Mucosa of descending colon (tissue), 3 donors: ENCODE measurements at regions not wholly inside any gene's neighbourhood (a gene's known extent, or its start where the extent isn't known, plus 50 kb on each side); places are given as distances from the start of the nearest gene placed in this dataset.

Experiments
- ATAC-seq: fragments of 200-7000 bp; cut with Tn5 transposase; one replicate; pipeline ENCODE4 v1.9.1; 2020; ENCODE audit warnings: mild to moderate bottlenecking, moderate library complexity
- DNase-seq, 3 donors: peaks; one replicate each; pipeline ENCODE4 v3.0.0-alpha.2; 2020
- H3K36me3 ChIP-seq: fragments of 200-600 bp; one replicate; pipeline ENCODE4 v1.8.0; 2021; ENCODE audit warnings: low read depth, mild to moderate bottlenecking
- H3K4me1 ChIP-seq: fragments of 200-600 bp; one replicate; pipeline ENCODE4 v1.8.0; 2021; ENCODE audit warnings: low read depth, mild to moderate bottlenecking
- H3K4me3 ChIP-seq: fragments of 200-600 bp; one replicate; pipeline ENCODE4 v1.8.0; 2021; ENCODE audit warnings: mild to moderate bottlenecking
- H3K9me3 ChIP-seq: fragments of 200-600 bp; one replicate; pipeline ENCODE4 v1.8.0; 2021; ENCODE audit warnings: mild to moderate bottlenecking
- CTCF ChIP-seq: fragments of 200-600 bp; IDR thresholded peaks from one replicate; pipeline ENCODE4 v1.8.0; 2022; ENCODE audit warnings: antibody characterized with exemption, mild to moderate bottlenecking
- intact Hi-C, 2 donors: fragments of 100-400 bp; cut with DNase I in 1 of 2; cut with micrococcal nuclease in 1 of 2; formaldehyde crosslinking; loops; one replicate each; pipeline versions ENCODE4 v1.11.0 to v1.11.1; 2022; cut with DNase I, micrococcal nuclease
- donor health status: DM: no; HTN: no; CAD: no; lungs with moderate emphysema.
- donor health status: DM: no; HTN: no; CAD: no.
- donor health status: DM: no; HTN: yes; CAD: no.

- Histone ChIP-seq H3K9me3 (no peaks in the 10 kb centered on the region), H3K36me3 (no peaks in the 10 kb centered on the region), H3K4me1 (no peaks in the 10 kb centered on the region), H3K4me3 (no peak overlapping the region)
- no peak for TF ChIP-seq CTCF
- intact Hi-C loops, result no loop called here
- DNase-seq, result no peak
- ATAC-seq, result no peak
These were observed 77.0 kb upstream of the UMPS start for GRCh38 chr3:124653071-124653796.

- Histone ChIP-seq H3K4me3 (no peak overlapping the region), H3K9me3 (no peaks in the 10 kb centered on the region), H3K36me3 (no peaks in the 10 kb centered on the region), H3K4me1 (no peaks in the 10 kb centered on the region)
- TF ChIP-seq CTCF, result no peak
- DNase-seq (no peak), ATAC-seq (no peak)
- intact Hi-C loops, result no loop called here
These were observed 76.3 kb upstream of the UMPS start for GRCh38 chr3:124653797-124654469.

GRCh38 chr3:124654470-124654845 is 75.8 kb upstream of the UMPS start:
- DNase-seq (no peak), ATAC-seq (peak; percentile 63)
- intact Hi-C loops, result no loop called here
- no peaks in the 10 kb centered on the region for H3K4me1 ChIP-seq
- H3K36me3 ChIP-seq, result no peaks in the 10 kb centered on the region
- no peak for TF ChIP-seq CTCF
- H3K9me3 ChIP-seq, result no peaks in the 10 kb centered on the region
- no peak overlapping the region for H3K4me3 ChIP-seq

GRCh38 chr3:124656531-124656930 is 73.7 kb upstream of the UMPS start:
- no peaks in the 10 kb centered on the region for H3K36me3 ChIP-seq
- ATAC-seq, result no peak
- no peak for DNase-seq

GRCh38 chr3:124657138-124657537 is 73.1 kb upstream of the UMPS start:
- no peaks in the 10 kb centered on the region for H3K4me1 ChIP-seq
- H3K4me3 ChIP-seq, result no peak overlapping the region
- no peaks in the 10 kb centered on the region for H3K36me3 ChIP-seq
- ATAC-seq (no peak), DNase-seq (no peak)
- intact Hi-C loops, result no loop called here
- no peak for TF ChIP-seq CTCF
- no peaks in the 10 kb centered on the region for H3K9me3 ChIP-seq

More at GRCh38 chr3:124656531-124656930, 73.7 kb upstream of the UMPS start:
- intact Hi-C loops, result no loop called here
- TF ChIP-seq CTCF, result no peak
- Histone ChIP-seq H3K9me3 (no peaks in the 10 kb centered on the region), H3K4me1 (no peaks in the 10 kb centered on the region), H3K4me3 (no peak overlapping the region)
